HepG2 (cell line): ENCODE measurements at regions not wholly inside any gene's neighbourhood (a gene's known extent, or its start where the extent isn't known, plus 50 kb on each side); places are given as distances from the start of the nearest gene placed in this dataset.

Source experiments
- CENPT ChIP-seq: sonication (generic); formaldehyde crosslinking; IDR thresholded peaks from 2 replicates; pipeline ENCODE4 v1.8.0; 2022; ENCODE audit warnings: low read depth, mild to moderate bottlenecking, moderate library complexity, missing genetic modification reagents
- HNRNPH1 ChIP-seq: fragments of 200-400 bp; formaldehyde crosslinking; optimal IDR thresholded peaks from 2 replicates; pipeline ENCODE3; 2017; ENCODE audit warnings: mild to moderate bottlenecking, low read depth, low read length
- KDM5A ChIP-seq: fragments of 200-600 bp; sonication (generic); IDR thresholded peaks from 2 replicates; pipeline ENCODE4 v1.7.0; 2018; ENCODE audit warnings: antibody characterized with exemption, mild to moderate bottlenecking, low read length, borderline replicate concordance
- SIN3B ChIP-seq: fragments of 150-350 bp; IDR thresholded peaks from 2 replicates; pipeline ENCODE4 v1.6.1; 2014; ENCODE audit warnings: low read length
- SMYD3 ChIP-seq: sonication (generic); formaldehyde crosslinking; IDR thresholded peaks from 2 replicates; pipeline ENCODE4 v1.8.1; 2023; ENCODE audit warnings: mild to moderate bottlenecking, missing genetic modification reagents
- TARDBP ChIP-seq: sonication (generic); formaldehyde crosslinking; IDR thresholded peaks from 2 replicates; pipeline ENCODE4 v1.8.0; 2022; ENCODE audit warnings: mild to moderate bottlenecking, missing genetic modification reagents
- ZNF225 ChIP-seq: sonication (generic); formaldehyde crosslinking; IDR thresholded peaks from 2 replicates; pipeline ENCODE4 v1.4.0; 2020; ENCODE audit warnings: mild to moderate bottlenecking, missing genetic modification reagents
- ZNF34 ChIP-seq: sonication (generic); formaldehyde crosslinking; IDR thresholded peaks from 2 replicates; pipeline ENCODE4 v1.4.0; 2020; ENCODE audit warnings: mild to moderate bottlenecking, missing genetic modification reagents, borderline replicate concordance
- ZNF431 ChIP-seq: sonication (generic); formaldehyde crosslinking; IDR thresholded peaks from 2 replicates; pipeline ENCODE4 v1.9.0; 2022; ENCODE audit warnings: missing genetic modification reagents, low read depth, mild to moderate bottlenecking, borderline replicate concordance
- ZNF460 ChIP-seq: sonication (generic); formaldehyde crosslinking; IDR thresholded peaks from 2 replicates; pipeline ENCODE4 v1.5.1; 2020; ENCODE audit warnings: missing genetic modification reagents, mild to moderate bottlenecking, borderline replicate concordance
- TF ChIP-seq, protein P1 (sequence below): sonication (generic); formaldehyde crosslinking; IDR thresholded peaks from 2 replicates; pipeline ENCODE4 v1.5.1; 2020; ENCODE audit warnings: mild to moderate bottlenecking, missing genetic modification reagents, borderline replicate concordance
- TF ChIP-seq, protein P2 (sequence below): sonication (generic); formaldehyde crosslinking; IDR thresholded peaks from 2 replicates; pipeline ENCODE4 v1.5.0; 2020; ENCODE audit warnings: missing genetic modification reagents
- TF ChIP-seq, protein P3 (sequence below): sonication (generic); formaldehyde crosslinking; IDR thresholded peaks from 2 replicates; pipeline ENCODE4 v1.4.0; 2020; ENCODE audit warnings: missing genetic modification reagents, low read depth, mild to moderate bottlenecking, borderline replicate concordance
- TF ChIP-seq, protein P4 (sequence below): sonication (generic); formaldehyde crosslinking; IDR thresholded peaks from 2 replicates; pipeline ENCODE4 v1.8.0; 2022; ENCODE audit warnings: mild to moderate bottlenecking, missing genetic modification reagents
- TF ChIP-seq, protein P5 (sequence below), 2 experiments: fragments of 450-650 bp in 1 of 2; sonication (generic) in 1 of 2; formaldehyde crosslinking; IDR thresholded peaks; 2 replicates each; pipeline versions ENCODE4 v1.5.0 to v1.8.0; 2020 to 2022; ENCODE audit warnings: mild to moderate bottlenecking in 1 of 2, missing genetic modification reagents in 1 of 2
- TF ChIP-seq, protein P6 (sequence below): sonication (generic); formaldehyde crosslinking; IDR thresholded peaks from 2 replicates; pipeline ENCODE4 v1.9.0; 2021; ENCODE audit warnings: missing genetic modification reagents, borderline replicate concordance

DNA sequence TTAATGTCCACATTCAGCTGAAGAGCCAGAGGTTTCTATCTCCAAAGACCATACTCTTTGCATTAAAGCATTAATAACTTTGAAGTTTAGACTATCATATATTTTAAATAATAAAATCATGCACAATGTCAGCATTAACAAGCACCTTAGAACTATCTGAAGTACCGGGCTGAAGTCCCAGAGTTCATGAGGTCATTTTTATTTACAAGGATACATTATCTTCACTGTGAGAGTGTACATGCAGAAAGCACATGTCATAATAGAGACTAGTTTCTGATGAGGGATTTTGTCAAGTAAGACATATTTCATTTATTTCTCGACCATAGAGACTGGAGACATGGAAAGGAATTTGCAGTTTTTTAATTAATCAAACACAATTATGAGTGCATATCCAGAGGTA, 52.4 kb upstream of the SI start (continued):
- TF ChIP-seq, protein P1, sequence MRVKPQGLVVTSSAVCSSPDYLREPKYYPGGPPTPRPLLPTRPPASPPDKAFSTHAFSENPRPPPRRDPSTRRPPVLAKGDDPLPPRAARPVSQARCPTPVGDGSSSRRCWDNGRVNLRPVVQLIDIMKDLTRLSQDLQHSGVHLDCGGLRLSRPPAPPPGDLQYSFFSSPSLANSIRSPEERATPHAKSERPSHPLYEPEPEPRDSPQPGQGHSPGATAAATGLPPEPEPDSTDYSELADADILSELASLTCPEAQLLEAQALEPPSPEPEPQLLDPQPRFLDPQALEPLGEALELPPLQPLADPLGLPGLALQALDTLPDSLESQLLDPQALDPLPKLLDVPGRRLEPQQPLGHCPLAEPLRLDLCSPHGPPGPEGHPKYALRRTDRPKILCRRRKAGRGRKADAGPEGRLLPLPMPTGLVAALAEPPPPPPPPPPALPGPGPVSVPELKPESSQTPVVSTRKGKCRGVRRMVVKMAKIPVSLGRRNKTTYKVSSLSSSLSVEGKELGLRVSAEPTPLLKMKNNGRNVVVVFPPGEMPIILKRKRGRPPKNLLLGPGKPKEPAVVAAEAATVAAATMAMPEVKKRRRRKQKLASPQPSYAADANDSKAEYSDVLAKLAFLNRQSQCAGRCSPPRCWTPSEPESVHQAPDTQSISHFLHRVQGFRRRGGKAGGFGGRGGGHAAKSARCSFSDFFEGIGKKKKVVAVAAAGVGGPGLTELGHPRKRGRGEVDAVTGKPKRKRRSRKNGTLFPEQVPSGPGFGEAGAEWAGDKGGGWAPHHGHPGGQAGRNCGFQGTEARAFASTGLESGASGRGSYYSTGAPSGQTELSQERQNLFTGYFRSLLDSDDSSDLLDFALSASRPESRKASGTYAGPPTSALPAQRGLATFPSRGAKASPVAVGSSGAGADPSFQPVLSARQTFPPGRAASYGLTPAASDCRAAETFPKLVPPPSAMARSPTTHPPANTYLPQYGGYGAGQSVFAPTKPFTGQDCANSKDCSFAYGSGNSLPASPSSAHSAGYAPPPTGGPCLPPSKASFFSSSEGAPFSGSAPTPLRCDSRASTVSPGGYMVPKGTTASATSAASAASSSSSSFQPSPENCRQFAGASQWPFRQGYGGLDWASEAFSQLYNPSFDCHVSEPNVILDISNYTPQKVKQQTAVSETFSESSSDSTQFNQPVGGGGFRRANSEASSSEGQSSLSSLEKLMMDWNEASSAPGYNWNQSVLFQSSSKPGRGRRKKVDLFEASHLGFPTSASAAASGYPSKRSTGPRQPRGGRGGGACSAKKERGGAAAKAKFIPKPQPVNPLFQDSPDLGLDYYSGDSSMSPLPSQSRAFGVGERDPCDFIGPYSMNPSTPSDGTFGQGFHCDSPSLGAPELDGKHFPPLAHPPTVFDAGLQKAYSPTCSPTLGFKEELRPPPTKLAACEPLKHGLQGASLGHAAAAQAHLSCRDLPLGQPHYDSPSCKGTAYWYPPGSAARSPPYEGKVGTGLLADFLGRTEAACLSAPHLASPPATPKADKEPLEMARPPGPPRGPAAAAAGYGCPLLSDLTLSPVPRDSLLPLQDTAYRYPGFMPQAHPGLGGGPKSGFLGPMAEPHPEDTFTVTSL (CRISPR knock-in tag), result peak; percentile 32; the same call in 1 of the 2 replicates
- TF ChIP-seq, protein P2, sequence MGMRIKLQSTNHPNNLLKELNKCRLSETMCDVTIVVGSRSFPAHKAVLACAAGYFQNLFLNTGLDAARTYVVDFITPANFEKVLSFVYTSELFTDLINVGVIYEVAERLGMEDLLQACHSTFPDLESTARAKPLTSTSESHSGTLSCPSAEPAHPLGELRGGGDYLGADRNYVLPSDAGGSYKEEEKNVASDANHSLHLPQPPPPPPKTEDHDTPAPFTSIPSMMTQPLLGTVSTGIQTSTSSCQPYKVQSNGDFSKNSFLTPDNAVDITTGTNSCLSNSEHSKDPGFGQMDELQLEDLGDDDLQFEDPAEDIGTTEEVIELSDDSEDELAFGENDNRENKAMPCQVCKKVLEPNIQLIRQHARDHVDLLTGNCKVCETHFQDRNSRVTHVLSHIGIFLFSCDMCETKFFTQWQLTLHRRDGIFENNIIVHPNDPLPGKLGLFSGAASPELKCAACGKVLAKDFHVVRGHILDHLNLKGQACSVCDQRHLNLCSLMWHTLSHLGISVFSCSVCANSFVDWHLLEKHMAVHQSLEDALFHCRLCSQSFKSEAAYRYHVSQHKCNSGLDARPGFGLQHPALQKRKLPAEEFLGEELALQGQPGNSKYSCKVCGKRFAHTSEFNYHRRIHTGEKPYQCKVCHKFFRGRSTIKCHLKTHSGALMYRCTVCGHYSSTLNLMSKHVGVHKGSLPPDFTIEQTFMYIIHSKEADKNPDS (CRISPR knock-in tag), result no peak
- no peak for TF ChIP-seq ZNF460 (CRISPR knock-in tag)
- no peak for TF ChIP-seq ZNF431 (CRISPR knock-in tag)
- no peak for TF ChIP-seq ZNF225
- TF ChIP-seq, protein P3, sequence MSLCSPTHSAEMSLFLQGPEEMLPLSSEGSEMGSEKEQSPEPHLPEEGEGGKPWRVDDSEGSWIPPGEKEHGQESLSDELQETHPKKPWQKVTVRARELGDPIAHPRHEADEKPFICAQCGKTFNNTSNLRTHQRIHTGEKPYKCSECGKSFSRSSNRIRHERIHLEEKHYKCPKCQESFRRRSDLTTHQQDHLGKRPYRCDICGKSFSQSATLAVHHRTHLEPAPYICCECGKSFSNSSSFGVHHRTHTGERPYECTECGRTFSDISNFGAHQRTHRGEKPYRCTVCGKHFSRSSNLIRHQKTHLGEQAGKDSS (CRISPR knock-in tag), result no peak
- TF ChIP-seq, protein P4, sequence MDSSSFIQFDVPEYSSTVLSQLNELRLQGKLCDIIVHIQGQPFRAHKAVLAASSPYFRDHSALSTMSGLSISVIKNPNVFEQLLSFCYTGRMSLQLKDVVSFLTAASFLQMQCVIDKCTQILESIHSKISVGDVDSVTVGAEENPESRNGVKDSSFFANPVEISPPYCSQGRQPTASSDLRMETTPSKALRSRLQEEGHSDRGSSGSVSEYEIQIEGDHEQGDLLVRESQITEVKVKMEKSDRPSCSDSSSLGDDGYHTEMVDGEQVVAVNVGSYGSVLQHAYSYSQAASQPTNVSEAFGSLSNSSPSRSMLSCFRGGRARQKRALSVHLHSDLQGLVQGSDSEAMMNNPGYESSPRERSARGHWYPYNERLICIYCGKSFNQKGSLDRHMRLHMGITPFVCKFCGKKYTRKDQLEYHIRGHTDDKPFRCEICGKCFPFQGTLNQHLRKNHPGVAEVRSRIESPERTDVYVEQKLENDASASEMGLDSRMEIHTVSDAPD (CRISPR knock-in tag), result no peak
- TF ChIP-seq HNRNPH1, result no peak
- TF ChIP-seq TARDBP (CRISPR knock-in tag), result no peak
- no peak for TF ChIP-seq SIN3B
- TF ChIP-seq CENPT (CRISPR knock-in tag), result no peak
- TF ChIP-seq, protein P5, sequence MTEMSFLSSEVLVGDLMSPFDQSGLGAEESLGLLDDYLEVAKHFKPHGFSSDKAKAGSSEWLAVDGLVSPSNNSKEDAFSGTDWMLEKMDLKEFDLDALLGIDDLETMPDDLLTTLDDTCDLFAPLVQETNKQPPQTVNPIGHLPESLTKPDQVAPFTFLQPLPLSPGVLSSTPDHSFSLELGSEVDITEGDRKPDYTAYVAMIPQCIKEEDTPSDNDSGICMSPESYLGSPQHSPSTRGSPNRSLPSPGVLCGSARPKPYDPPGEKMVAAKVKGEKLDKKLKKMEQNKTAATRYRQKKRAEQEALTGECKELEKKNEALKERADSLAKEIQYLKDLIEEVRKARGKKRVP (CRISPR knock-in tag; IDR thresholded peaks at IDR 0.05), result no peak
- no peak for TF ChIP-seq SMYD3 (CRISPR knock-in tag)
- TF ChIP-seq, protein P6, sequence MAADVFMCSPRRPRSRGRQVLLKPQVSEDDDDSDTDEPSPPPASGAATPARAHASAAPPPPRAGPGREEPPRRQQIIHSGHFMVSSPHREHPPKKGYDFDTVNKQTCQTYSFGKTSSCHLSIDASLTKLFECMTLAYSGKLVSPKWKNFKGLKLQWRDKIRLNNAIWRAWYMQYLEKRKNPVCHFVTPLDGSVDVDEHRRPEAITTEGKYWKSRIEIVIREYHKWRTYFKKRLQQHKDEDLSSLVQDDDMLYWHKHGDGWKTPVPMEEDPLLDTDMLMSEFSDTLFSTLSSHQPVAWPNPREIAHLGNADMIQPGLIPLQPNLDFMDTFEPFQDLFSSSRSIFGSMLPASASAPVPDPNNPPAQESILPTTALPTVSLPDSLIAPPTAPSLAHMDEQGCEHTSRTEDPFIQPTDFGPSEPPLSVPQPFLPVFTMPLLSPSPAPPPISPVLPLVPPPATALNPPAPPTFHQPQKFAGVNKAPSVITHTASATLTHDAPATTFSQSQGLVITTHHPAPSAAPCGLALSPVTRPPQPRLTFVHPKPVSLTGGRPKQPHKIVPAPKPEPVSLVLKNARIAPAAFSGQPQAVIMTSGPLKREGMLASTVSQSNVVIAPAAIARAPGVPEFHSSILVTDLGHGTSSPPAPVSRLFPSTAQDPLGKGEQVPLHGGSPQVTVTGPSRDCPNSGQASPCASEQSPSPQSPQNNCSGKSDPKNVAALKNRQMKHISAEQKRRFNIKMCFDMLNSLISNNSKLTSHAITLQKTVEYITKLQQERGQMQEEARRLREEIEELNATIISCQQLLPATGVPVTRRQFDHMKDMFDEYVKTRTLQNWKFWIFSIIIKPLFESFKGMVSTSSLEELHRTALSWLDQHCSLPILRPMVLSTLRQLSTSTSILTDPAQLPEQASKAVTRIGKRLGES (CRISPR knock-in tag), result no peak
- TF ChIP-seq KDM5A, result no peak
- no peak for TF ChIP-seq ZNF34 (CRISPR knock-in tag)
